Thyroid gland (tissue), 4 donors: ENCODE measurements at regions not wholly inside any gene's neighbourhood (a gene's known extent, or its start where the extent isn't known, plus 50 kb on each side); places are given as distances from the start of the nearest gene placed in this dataset.
"Not testable (repeated sequence)": the region's sequence is repeated elsewhere in the genome, so short reads cannot be mapped to it uniquely, and the experiment has no call there.

ENCODE experiments used
- DNase-seq, 2 donors: peaks; one replicate each; pipeline ENCODE4 v3.0.0-alpha.2; 2019
- H3K27ac ChIP-seq, 3 donors: fragments of 200-600 bp; sonication (generic); 1 replicate in 2 of 3; 2 replicates in 1 of 3; pipeline ENCODE4 v1.5.1; 2016 to 2019; ENCODE audit warnings: mild to moderate bottlenecking in 1 of 3, moderate library complexity in 1 of 3
- H3K27me3 ChIP-seq: fragments of 200-600 bp; sonication (generic); one replicate; pipeline ENCODE4 v1.5.1; 2019
- H3K36me3 ChIP-seq, 2 donors: fragments of 200-600 bp; sonication (generic); one replicate each; pipeline ENCODE4 v1.5.1; 2016 to 2019
- H3K4me1 ChIP-seq, 2 donors: fragments of 200-600 bp; sonication (generic); one replicate each; pipeline ENCODE4 v1.5.1; 2017 to 2019
- H3K4me3 ChIP-seq, 3 donors: fragments of 200-600 bp; sonication (generic); replicated peaks in 1 of 3; 1 replicate in 2 of 3; 2 replicates in 1 of 3; pipeline ENCODE4 v1.5.1; 2016; ENCODE audit warnings: mild to moderate bottlenecking in 1 of 3
- H3K9me3 ChIP-seq: fragments of 200-600 bp; sonication (generic); one replicate; pipeline ENCODE4 v1.5.1; 2017
- CTCF ChIP-seq, 6 experiments: fragments of 200-600 bp in 3 of 6; fragments of 450-650 bp in 3 of 6; sonication (generic) in 3 of 6; IDR thresholded peaks; one replicate each; pipeline ENCODE4 v1.5.1; 2016 to 2019; ENCODE audit warnings: antibody characterized with exemption in 6 of 6, mild to moderate bottlenecking in 2 of 6, inconsistent platforms in 1 of 6, moderate library complexity in 1 of 6
- POLR2A ChIP-seq, 2 donors: fragments of 450-650 bp; IDR thresholded peaks; one replicate each; pipeline ENCODE4 v1.6.1; 2017; ENCODE audit warnings: antibody characterized with exemption in 2 of 2, mild to moderate bottlenecking in 2 of 2, moderate library complexity in 1 of 2
- WGBS, 2 donors: methylation state at CpG; one replicate each; pipeline ENCODE4 v1.1.5; 2017; 5-methylcytosine and 5-hydroxymethylcytosine counted together
- intact Hi-C: fragments of 100-400 bp; cut with DNase I; formaldehyde crosslinking; loops from one replicate; pipeline ENCODE4 v1.15.1; 2023

GRCh38 chr14:24701062-24701461 is 67.1 kb upstream of the GZMB start:
- Histone ChIP-seq H3K4me3 (no peak overlapping the region), H3K36me3 (no peaks in the 10 kb centered on the region), H3K4me1 (no peaks in the 10 kb centered on the region), H3K27me3 (no peaks in the 10 kb centered on the region), H3K9me3 (no peaks in the 10 kb centered on the region), H3K27ac (no peak overlapping the region)
- TF ChIP-seq POLR2A (IDR thresholded peaks at IDR 0.05) (no peak), CTCF (IDR thresholded peaks at IDR 0.05) (no peak)
- DNase-seq = no peak
- 92 to 97% methylated on average over 1 of the region's 1 CpG for WGBS, 2 donors
- intact Hi-C loops = no loop called here

- Histone ChIP-seq H3K27me3 (no peaks in the 10 kb centered on the region), H3K4me1 (no peaks in the 10 kb centered on the region), H3K4me3 (no peak overlapping the region), H3K36me3 (no peaks in the 10 kb centered on the region), H3K27ac (no peak overlapping the region), H3K9me3 (no peaks in the 10 kb centered on the region)
- 70 to 83% methylated on average over 1 of the region's 1 CpG for WGBS, 2 donors
- TF ChIP-seq CTCF (IDR thresholded peaks at IDR 0.05) (no peak), POLR2A (IDR thresholded peaks at IDR 0.05) (no peak)
- intact Hi-C loops = no loop called here
- DNase-seq = no peak
These were observed 66.5 kb upstream of the GZMB start for GRCh38 chr14:24700511-24700910.

GRCh38 chr14:24699052-24699451 is 65.1 kb upstream of the GZMB start:
- Histone ChIP-seq H3K4me3 (no peak overlapping the region), H3K27ac (no peak overlapping the region), H3K4me1 (no peaks in the 10 kb centered on the region), H3K36me3 (no peaks in the 10 kb centered on the region), H3K9me3 (no peaks in the 10 kb centered on the region), H3K27me3 (no peaks in the 10 kb centered on the region)
- DNase-seq = no peak
- no peak for TF ChIP-seq CTCF (IDR thresholded peaks at IDR 0.05)
- no peak for TF ChIP-seq POLR2A (IDR thresholded peaks at IDR 0.05)
- intact Hi-C loops = no loop called here

GRCh38 chr14:24696280-24696920 is 62.4 kb upstream of the GZMB start:
- intact Hi-C loops, DNase-seq, H3K27me3 ChIP-seq, H3K36me3 ChIP-seq, H3K4me1 ChIP-seq, H3K4me3 ChIP-seq, H3K27ac ChIP-seq, H3K9me3 ChIP-seq: not testable (repeated sequence)
- 95 to 100% methylated on average over 1 of the region's 1 CpG for WGBS, 2 donors

- no peaks in the 10 kb centered on the region for H3K27me3 ChIP-seq
- H3K36me3 ChIP-seq = no peaks in the 10 kb centered on the region
- no peak overlapping the region for H3K4me3 ChIP-seq
- no peak overlapping the region for H3K27ac ChIP-seq
- TF ChIP-seq CTCF (IDR thresholded peaks at IDR 0.05) = no peak
- TF ChIP-seq POLR2A (IDR thresholded peaks at IDR 0.05) = no peak
- intact Hi-C loops = no loop called here
- DNase-seq = no peak
- no peaks in the 10 kb centered on the region for H3K9me3 ChIP-seq
- 75 to 76% methylated on average over 8 of the region's 8 CpGs for WGBS, 2 donors
- H3K4me1 ChIP-seq = no peaks in the 10 kb centered on the region
These were observed 61.6 kb upstream of the GZMB start for GRCh38 chr14:24695265-24696241.
